Forelimb muscle (tissue), 1 donor: ENCODE measurements at regions not wholly inside any gene's neighbourhood (a gene's known extent, or its start where the extent isn't known, plus 50 kb on each side); places are given as distances from the start of the nearest gene placed in this dataset.

Experiments used
- DNase-seq: peaks from one replicate; pipeline ENCODE4 v3.0.0-alpha.2; 2013; ENCODE audit warnings: low read depth

DNA sequence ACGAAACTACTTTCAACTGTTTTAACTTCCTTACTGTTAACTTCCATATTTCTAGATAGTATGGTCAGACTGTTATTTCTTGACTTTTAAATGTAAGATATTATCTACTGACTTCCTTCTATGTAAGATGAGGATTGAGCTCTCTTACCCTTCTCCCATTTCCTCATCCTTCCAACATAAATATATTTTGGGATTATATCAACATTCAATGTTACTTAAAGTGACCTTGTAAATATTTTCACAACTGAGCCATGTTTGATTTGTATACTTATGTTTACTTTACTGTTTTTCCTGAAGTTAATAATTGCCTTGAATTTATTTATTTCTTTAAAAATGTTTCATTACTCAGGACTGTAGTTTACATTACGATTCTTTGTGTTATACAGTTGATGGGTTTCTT, 148.7 kb downstream of the ZIC5 start:
- DNase-seq = no peak

DNA sequence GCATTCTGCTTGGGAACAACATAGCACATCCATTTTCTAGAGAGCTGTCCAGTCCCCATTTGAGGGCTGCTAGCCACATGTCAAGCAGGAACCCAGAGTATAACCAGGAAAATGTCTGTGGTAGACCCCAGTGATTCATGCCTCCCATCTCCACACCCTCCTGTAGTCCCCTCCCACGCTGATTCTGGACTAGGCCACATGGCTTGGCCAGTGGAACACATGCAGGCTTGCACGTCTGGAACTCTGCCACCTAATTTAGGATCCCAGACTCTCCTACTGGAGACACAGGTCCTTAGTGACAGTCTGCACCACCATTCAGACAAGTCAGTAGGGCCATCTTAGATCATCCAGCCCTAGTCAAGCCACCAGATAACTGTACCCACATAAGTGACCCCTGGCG, 149.8 kb downstream of the ZIC5 start:
- DNase-seq = no peak

DNA sequence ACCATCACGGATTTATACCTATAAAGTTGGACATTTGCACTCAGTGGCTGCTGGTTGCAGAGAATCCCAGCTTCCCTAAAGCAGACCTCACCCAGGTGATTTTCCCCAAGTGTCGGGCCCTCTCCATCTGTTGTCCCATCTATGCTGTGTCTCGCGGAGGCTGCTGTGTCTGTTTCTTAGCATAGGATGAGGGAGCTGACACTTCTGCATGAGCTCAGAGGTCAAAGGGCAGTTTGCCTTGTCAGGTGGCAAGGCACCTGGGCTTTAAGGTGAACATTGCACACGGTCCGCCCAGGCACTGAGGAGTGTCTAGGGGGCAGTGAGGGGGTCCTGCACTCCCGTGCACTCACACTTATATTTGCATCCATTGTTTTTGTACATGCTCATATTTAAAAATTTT, 151.6 kb downstream of the ZIC5 start:
- DNase-seq = no peak

DNA sequence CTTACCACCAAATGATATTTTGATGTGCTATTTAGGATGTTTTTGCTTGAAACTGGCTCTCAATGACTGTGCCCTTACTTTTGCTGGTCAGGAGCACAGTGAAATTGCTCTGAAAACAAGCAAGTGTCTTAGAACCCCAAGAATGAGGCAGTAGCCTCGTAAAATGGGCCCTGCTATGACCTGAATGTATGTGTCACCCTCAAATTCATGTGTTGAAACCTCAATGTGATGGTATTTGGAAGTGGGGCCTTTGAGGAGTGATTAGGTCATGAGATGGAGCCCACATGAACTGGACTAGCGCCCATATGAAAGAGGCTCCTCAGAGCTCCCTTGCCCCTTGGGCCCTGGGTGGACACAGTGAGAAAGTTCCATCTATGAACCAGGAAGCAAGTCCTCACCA, 155.2 kb downstream of the ZIC5 start:
- DNase-seq = no peak

DNA sequence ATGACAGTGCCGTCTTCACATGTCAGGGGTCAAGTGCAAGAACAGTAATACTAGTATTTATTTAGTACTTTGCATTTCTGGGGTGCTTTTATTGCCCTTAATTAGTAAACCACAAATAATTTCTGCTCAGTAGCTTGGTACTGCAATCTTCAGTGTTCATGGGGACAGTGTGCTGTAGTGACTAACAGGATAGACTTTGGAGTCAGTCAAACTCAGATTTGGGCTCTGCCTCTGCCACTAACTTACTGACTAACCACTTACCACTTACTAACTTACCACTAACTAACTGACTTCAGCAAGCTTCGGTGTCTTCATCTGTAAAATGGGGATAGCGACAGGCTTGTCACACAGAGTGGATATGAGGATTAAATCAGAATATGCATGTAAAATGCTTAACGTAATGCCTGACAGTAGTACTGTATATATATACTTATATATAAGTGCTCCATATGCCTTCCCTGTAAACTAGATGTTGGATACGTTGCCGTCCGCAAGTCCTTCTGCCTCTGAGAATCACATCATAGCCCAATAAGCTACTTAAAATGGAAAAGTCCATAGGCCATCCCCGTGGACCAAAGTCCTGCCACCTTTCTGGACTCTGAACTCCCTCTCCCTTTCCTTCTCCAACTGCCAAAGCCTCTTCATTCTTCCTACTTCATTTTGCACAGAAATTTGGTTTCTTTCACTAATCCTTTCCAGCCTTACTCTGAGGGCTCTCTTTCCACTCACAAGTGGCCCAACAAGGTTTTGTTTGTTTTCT, 158.1 kb downstream of the ZIC5 start:
- DNase-seq = no peak

DNA sequence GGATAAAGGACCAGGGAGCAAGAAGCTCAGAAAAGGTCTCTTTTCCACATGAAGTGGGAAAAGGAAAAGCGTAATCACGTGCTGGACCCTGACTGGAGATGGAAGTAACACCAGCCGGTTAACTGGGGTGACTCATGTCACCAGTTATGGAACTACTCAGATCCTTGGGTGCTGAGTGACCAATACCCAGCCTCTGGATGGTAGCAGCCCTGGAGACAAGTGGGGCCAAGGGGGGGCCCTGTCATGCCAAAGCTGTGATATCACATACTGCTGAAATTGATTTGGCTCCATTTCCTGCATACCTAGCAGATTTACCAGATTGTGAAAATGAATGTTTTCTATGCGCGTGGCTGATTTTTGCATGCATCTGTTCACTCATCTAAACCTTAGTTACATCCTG, 158.9 kb downstream of the ZIC5 start:
- DNase-seq = no peak

DNA sequence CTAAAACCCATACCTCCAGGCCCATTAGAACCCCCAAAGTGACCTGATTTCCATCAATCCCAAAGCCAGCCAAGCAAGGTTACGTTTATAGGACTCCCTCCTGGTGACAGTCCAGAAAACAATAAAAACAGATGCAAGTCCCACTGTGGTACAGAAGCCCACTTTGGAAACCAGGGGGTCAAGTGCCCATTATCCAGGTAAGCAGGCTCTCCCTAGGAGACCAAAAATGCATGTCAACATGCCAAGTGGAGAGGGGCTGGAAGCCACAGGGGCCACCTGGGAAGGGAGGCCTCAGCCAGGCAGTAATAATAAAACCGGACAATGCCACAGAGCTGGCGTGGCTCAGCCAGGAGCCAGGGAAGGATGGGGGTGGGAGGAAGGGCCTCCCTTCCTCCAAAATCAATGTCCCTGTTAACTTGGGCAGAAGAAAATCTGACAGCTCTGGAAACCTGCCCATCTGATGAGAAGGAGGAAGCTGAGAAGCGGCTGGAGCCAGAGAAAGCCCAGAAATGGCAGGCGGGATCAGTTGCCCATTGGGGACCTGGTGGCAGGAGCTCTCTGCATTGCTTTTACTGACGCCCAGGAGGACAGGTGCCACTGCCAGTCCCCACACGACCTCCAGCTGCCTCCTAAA, 160.4 kb downstream of the ZIC5 start:
- DNase-seq = no peak

DNA sequence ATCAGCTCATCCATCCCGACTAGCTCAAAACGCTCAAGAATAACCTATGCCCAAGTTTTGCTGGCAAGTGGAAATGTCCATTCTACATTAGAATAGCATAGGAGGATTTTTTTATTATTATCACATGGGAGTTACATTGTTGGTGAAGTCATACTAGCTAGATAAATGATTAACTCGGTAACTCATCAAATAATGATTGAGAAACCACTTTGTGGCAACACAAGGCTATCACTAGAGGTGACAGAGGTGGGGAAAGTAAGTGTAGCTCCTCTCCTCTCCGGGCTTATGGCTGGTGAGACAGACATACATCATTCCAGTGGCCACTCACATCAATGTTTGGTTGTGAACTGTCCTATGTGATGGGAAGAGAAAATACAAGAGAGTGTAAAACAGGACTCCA, 161.6 kb downstream of the ZIC5 start:
- no peak for DNase-seq

DNA sequence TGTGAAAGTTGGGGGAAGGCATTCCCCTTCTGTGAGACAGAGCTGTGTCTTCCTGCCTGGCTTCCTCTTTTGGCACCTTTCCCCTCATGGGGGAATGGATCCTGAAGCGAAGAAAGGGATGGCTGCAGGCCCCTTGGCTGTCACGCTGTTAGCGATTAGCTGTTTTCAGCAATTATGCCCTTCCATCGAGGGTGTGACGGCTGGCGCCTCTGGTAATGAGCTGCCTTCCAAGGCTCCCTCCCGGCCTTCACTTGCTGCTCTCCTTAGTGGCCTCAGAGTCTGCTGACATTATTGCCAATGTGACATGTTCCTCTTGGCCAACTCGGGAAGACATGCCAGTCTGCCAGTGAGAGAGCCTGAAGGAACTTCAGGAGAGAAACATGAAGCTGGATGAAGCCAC, 162.1 kb downstream of the ZIC5 start:
- DNase-seq = no peak

DNA sequence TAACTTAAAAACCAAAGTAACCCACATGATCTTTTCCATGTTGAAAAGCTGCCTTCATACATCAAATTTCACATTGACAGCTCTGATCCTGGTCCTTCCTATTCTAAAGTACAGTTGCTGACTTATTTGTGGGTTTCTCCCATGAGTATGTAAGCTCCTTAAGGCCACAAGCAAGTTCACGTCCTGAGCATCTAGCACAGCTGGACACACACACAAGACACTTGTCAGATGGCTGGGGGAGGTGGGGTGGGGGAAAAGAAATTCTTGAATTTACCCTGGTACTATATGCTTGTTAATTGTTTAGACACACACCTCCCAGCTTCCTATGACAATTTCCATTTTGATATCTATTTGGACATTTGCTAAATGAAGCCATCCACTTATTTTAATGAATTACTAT, 162.8 kb downstream of the ZIC5 start:
- DNase-seq = no peak

DNA sequence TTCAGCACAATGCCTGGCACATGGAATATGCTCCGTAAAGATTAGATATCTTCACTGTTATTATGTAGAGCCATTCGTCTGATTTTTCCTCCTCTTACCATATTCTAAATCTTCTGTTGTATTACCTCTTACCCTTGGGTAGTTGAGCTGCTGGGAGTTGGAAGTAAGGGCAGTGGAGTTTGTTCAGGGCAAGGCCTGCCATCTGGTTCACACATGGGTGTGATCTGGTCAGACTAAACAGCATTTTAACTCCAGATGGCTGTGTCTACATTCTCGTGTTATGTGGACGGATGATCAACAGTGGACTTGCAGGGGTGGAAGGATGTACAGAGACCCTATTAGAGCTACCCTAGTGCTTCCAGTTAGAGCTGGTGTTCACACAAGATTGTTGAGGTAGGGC, 164.9 kb downstream of the ZIC5 start:
- no peak for DNase-seq

DNA sequence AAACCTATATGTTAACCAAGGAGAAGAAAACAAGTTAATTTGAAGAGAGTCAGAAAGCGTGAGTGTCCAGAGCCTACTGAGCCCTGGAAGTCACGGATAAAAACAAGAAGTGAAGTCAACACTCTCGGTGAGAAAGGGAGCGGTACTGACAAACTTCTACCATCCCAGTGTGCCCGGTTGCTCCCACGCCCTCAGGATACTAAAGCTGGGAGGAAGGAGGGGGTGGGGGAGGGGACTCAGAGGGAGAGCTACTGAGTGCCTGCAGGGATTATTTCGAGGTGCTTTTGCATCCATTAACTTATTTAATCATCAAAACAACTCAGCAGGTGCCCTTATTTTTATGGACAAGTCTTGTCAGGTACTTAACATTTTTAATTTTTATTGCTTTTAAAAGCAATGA, 166.2 kb downstream of the ZIC5 start:
- no peak for DNase-seq

DNA sequence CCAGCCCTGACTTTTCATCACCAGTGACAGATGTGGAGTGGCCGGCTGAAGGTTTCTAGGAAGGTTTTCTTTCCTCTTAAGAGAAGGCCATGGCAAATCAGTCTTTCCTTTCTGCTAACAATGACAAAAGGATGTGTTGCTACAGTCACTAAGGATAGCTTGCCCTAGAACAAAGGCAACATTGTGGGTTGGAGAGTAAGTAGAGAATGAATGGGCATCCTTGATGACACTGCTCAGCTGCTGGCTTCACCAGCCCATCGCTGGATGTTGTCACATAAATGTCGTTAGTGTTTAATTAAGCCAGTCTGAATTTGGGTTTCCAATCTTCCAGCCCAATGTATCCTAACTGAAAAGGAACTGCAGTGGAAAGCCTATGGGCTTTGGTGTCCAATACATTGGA, 168.4 kb downstream of the ZIC5 start:
- DNase-seq = no peak

DNA sequence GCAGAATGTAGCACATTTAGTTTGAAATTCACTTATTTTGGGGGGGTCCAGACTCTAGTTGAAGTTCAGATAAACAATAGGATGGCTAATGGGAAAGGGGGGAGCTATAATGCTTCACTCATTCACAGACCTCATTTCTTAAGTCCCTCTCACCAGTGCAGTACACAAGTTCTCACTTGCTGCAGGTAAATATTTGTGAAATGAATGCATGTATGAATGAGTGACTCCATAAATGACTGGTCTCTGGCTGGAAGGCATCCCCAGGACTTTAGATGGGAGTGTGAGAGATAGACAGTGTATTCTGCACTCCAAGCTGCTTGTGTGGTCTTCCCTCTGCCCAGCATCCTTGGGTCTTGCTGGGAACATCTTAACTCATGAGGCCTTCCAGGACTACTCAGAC, 169.2 kb downstream of the ZIC5 start:
- DNase-seq = no peak

DNA sequence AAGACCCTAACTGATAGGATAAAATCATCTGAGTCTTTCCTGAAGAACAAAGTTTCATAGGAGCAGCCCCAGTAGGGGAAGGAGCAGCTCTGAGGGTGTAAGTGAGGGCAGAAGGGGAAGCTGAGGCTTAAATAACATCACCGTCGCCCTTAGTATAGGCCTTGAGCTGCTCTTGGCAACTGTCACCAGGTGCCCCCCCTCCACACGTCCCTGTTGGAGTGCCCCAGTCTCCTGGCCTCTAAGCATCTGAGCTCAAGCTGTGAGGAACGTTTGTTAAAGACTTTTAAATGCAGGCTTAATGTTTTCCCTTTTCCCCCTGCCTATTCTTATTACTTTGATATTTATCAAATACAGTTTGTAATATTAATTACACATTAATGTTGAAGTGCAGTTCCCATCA, 170.6 kb downstream of the ZIC5 start:
- DNase-seq = no peak

DNA sequence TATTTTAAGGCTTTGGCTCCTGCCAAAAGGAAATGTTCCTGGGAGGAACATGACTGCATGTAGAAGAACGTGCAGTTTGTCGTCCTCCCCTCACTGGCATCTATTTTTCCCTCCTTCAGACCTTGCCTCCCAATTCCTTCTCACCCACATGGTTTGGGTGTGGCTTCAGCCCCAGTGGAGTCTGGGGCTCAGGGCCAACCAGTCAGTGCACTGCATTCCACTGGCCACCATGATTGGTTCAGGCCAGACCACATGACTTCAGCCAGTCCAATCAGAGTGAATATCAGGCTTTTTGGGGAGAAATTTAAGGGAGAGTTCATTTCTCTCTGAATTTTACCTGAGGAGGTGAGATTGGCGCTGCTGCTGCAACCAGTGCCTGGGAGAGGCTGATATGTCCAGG, 171.6 kb downstream of the ZIC5 start:
- DNase-seq = no peak

DNA sequence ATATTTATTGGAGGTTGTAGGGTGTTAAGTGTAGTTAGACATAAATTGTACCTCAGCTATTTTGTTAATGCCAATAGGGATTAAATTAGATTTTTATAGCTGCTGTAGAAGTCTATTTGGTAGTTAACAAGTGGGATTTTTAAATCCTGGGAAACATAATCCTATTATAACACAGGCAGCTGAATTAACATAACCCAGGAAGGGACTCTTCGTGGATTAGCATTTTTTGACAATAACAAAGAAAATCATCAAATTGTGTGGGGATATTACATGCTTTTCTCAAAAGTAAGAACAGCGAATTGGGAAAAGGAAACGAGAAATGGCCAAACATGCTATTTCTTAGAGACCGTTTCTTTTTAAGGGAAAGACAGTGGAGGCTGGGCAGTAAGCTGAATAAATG, 172.8 kb downstream of the ZIC5 start:
- no peak for DNase-seq

DNA sequence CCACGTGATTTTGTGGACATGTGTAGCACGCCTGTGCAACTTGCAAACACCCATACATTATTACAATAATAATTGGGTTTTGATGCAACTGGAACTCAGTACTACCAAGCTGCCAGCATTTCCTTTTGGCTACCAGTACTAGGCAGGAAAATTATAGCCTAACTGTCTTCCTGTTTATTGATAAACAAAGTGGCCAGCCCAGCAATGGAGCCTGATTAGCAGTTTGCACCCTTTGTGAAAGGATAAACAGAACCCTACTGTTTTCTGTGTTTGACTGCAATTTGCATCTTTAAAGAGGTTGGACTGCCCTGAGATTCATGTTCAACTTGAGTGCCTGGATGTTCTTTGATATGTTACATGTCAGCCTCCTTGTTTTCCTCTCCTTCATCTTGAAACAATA, 173.9 kb downstream of the ZIC5 start:
- DNase-seq = no peak

DNA sequence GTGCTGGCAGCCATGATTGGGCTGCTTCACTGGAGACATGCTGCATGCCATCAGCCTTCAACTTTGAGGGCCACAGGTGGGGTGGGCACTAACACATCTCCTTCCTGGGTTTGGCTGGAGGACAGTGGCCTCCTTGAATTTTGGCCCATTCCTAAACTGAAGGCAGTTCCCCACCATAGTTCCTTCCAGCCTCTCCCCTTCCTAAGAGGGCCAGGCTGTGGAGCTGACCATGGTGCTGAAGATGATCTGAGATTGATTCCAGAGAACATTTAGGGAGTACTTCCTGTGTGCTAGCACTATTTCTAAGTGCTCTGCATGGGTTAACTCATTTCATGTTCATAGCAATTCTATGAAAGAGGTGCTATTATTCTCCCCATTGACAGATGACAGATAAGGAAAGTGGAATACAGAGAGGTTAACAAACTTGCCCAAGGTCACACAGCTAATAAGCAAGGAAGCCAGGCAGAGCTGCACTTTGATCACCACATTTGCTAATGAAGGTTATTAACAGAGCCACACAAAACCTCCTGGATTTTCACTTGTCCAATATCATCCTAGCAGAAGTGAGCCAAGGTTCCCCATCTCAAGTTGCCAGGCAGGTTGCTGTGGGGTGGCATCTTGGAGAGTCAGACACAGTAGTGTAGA, 175.3 kb downstream of the ZIC5 start:
- peak; percentile 29 for DNase-seq

DNA sequence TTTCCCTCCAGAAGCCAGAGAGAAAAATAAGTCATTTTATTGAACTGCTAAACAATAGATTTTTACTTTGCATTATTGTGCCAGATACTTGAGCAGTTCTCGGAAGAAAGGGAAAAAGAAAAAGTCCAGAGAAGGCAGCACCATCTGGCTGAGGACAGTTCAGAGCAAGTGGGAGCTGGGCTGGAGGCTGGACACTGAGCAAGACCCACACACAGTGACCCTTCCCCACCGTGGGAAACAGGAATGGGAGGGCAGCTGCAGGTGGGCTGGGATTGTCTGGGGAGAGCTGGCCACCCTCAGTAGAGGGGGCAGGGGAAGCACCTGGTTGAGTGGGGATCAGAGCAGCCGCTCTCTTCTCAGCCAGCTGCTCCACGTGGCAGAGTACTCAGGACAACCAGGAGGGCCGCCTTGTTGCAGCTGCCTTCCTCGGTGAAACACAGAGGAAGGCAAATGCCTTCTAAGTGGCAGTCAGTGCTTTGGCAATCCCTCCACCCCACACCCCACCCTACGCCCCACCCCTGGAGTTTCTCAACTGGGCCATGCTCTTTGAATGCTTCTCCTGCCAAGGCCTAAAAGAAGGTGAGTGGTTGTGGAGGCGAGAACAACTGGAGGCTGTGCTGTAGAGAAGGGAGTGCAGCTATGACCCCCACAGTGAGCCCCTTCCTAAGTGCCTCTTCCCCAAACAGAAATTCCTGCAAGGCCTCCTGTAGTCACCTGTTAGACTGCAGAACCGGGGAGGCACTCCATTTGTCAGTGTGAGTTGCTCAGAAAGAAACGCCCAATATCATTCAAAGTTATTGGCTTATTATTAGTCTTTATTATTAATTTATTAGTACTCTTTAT, 179.3 kb downstream of the ZIC5 start:
- DNase-seq = no peak

DNA sequence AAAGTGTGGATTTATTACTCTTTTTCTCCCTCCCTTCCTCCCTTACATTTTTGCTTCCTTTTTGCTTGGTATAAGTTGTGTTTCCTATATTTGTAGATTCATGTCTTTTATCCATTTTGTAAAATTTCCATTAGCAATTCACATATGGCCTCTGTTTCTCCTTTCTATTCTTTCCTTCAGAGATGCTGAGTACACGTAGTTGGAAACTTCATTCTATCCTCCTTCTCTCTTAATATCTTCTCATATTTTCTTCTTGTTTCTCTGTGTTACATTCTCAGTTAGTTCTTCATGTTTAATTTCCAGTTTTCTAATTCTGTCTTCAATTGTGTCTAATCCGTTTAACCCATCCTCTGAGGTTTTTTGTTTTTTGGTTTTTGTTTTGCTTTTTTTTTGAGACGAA, 188.9 kb downstream of the ZIC5 start:
- no peak for DNase-seq

DNA sequence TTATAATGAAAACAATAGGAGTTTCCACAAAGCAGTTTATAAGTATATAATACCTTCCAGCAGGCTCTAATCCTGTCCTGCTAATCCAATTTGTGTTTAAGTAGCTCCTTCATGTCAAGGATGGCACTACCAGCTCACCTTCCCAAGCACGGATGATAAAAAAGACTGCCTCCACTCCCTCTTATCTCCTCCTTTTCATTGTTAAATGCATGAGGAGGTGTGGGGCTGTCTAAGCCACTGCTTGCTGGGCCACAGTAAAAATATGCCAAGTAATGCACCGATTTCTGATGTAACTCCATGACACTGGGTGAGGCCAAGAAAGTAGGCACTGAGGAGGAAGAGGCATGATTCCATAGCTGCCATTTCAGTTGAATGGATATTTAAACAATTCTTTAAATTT, 193.1 kb downstream of the ZIC5 start:
- no peak for DNase-seq
